Skin epidermis (tissue), 12 donors: ENCODE measurements at regions not wholly inside any gene's neighbourhood (a gene's known extent, or its start where the extent isn't known, plus 50 kb on each side); places are given as distances from the start of the nearest gene placed in this dataset.

Source experiments
- H3K27ac ChIP-seq, 21 experiments: fragments of 200-600 bp; sonication (generic) in 11 of 21; one replicate each; pipeline ENCODE4 v1.5.0; 2020; ENCODE audit warnings: mild to moderate bottlenecking in 3 of 21, inconsistent platforms in 2 of 21, moderate library complexity in 2 of 21
- H3K4me3 ChIP-seq, 7 experiments: fragments of 200-600 bp; sonication (generic) in 2 of 7; one replicate each; pipeline ENCODE4 v1.5.0; 2020; ENCODE audit warnings: inconsistent platforms in 2 of 7, mild to moderate bottlenecking in 2 of 7, moderate library complexity in 1 of 7

DNA sequence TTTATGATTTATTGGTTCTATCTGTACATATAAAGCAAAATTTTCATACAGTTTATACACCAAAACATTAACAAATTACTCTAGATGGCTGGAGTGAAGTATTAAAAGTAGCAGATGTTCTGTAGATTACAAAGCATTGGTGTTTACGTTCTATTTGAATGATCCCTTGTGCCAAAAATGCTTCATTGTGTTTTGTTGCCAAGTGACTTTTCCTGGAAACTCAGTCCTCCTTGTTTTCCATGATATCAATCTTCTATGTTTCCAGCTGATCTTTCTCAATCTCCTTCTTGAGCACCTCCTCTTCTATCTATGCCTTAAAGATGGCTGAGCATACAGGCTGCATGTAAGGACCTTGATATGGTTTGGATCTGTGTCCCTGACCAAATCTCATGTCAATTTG is 263.6 kb upstream of the CTSO start:
- Histone ChIP-seq H3K4me3 (no peak overlapping the region), H3K27ac (no peak overlapping the region)

DNA sequence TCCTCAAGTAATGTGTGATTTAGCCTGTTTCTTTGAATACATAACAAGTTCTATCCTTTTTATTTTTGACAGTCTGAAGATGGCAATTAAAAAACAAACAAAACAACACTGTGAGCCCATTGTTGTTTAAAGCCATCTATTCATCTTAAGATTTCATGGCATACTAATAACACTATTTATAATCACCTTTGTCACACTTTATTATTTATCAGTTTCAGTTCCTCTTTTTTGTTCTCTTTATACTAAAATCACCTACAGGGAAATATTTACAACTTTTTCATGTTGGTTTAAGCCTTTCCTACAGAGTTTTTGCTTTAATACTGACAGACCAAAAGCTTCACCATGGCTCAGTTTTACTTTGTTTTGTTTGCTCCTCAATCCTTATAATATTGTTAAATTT is 247.4 kb upstream of the CTSO start:
- Histone ChIP-seq H3K4me3 (no peak overlapping the region), H3K27ac (no peak overlapping the region)

DNA sequence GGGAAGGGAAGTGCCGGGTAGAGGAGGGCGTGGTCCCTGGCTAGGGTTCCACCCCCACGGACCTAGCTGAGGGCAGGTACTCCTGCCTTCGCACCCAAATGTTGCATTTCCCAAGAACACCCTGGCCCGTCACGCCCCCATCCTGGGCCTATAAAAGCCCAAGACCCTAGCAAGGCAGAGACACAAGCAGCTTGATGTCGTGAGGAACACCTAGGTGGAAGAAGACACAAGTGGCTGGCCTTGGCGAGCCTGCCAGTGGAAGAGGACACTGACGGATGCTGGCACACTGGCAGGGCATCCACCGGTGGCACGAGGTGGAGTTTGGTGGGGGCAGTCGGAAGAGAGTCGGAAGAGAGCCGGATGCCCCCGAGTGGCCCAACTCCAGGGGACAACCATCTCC is 244.8 kb upstream of the CTSO start:
- H3K27ac ChIP-seq: no peak overlapping the region
- H3K4me3 ChIP-seq: no peak overlapping the region

DNA sequence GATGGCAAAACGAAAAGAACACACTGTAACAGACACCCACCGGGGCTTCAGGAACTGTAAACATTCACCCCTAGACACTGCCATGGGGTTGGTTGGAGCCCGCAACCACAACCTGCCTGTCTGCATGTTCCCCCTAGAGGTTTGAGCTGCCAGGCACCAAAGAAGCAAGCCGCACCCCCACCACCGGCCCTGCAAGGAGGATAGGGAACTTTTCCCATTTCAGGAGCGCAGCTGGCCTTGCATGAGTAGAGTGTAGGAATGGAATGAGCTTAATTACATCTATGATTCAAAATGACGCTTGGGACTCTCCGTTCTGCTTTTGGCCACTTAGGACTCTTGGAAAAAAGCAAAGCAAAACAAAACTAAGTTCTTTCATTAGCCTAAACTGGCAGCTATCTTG is 243.6 kb upstream of the CTSO start:
- Histone ChIP-seq H3K27ac (no peak overlapping the region), H3K4me3 (no peak overlapping the region)

DNA sequence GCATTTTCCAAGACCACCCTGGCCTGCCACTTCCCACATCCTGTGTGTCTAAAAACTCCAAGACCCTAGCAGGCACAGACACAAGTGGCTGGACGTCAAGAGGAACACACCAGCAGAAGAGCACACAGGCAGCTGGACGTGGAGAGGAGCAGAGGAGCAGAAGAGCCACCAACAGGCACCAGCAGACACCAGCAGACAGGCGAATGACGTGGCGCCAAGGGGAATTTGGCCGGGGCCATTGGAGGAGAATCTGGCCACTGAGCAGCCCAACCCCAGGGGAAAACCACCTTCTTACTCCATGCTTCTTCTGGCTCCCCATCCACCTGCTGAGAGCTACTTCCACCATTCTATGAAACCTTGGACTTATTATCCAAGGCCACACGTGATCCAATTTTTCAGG is 243.1 kb upstream of the CTSO start:
- H3K27ac ChIP-seq: no peak overlapping the region
- no peak overlapping the region for H3K4me3 ChIP-seq

DNA sequence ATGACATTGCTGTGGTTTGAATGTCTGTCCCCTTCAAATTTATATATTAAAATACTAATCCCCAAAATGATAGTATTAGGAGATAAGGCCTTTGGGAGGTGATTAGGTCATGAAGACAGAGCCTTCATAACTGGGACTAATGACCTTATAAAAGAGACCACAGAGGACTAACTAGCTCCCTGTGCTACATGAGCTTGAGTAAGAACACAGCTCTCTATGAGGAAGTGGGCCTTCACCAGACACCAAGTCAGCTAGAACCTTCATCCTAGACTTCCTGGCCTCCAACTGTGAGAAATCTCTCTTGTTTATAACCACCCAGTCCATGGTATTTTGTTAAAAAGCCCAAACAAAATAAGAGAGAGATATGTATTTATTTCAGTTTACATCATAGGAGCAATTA is 242.2 kb upstream of the CTSO start:
- Histone ChIP-seq H3K27ac (no peak overlapping the region), H3K4me3 (no peak overlapping the region)

DNA sequence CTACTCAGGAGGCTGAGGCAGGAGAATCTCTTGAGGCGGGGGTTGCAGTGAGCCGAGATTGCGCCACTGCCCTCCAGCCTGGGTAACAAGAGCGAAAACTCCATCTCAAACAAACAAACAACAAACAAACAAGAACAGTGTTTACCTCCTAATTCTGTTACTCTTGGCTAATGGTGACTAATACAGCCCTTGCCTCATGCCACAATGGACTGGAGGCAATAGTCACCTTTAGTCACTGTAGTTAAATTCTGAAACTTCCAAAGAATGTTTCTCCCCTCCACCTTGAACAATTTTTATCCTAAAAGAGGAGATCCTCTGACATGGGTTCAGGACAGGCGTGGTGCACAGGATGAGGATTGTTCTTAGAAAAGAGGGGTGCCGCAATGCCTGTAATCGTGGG is 241.2 kb upstream of the CTSO start:
- H3K4me3 ChIP-seq: no peak overlapping the region
- H3K27ac ChIP-seq: peak overlapping the region in 1 of 21 experiments; percentile 6

DNA sequence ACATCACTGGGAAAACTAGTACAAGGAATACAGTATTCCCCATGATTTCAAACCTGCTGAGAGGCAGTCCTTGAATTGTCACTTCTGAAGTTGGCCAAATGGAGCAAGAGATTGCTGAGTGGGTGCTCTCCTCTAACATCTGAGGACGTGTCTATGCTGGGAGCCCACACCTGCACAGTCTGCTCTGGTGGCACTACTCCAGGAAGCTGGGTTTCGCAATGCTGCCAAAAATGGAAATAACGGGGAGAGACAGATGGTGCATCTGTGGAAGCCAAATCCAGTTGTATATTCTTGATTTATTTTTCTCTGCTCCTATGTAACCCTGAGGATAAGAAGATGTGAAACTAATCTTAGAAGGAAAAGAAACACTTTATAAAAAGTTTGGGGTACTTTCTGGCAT is 240.1 kb upstream of the CTSO start:
- Histone ChIP-seq H3K27ac (no peak overlapping the region), H3K4me3 (no peak overlapping the region)

DNA sequence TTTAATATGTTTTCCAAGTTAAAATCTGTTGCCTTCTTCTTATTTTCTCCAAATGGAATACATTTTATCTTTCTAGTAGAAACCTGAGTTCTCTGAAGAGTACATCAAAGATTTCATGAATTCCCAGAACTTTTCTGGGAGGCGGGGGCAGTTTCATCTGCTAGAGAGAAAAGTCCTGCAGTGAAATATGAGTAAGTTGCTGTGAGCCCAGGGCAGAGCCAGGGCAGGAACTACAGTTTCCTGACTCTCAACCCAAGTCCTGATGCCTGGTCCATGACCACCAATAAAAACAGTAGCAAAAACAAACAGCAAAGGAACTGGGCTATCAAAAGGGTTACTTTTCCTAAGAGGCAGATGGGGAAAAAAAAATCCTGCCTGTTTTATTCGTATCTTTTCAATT is 239.4 kb upstream of the CTSO start:
- Histone ChIP-seq H3K4me3 (no peak overlapping the region), H3K27ac (no peak overlapping the region)

DNA sequence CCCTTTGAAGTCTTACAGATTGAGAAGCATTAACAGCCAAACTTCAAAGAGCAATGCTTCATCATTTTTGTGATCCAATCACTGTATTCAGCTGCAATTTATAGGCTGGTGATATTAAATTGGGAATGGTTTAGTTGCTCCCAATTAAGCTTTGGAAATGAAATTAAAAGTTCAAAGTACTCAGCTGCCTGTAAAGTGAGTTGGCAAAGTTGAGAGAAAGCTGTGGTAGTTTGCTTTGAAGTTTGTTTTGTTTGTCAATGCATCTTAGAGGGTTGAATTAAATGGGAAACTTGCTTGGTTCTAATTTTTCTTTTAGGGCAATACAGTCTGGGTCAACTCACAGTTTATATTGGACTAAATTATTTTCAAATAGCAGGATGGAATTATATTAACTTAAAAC is 238.4 kb upstream of the CTSO start:
- Histone ChIP-seq H3K27ac (no peak overlapping the region), H3K4me3 (no peak overlapping the region)

DNA sequence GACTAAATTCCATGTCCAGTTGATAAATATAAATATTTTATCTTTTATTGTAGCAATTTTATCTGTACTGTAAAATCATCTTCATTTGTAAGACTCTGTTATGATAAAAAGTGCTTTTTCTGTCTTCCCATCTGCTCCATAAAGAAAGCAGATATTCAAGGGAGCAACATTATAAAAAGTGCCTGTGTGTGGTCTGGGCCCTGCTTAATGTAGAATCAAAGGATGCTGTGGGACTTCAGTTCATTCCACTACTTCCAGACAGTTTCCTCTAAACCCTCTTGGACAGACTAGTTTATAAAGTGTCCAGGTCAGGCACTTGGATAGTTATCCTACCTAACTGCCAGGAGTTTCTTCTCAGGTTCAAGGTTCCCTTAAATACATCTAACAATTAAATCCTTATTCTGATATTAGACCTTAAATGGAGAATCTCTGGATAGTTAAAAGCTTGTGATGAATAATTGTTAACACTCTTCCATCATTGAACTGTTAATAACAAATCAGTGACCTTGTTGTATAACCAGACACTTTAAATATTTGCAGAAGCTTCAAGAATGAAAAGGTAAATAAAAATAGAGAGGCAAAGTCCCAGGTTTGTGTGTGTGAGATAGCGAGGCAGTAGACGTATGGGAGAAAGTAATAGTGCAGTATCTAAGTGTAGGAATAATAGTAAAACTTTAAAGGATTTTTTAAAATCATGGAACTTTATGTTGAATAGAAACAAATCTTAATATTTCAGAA is 237.5 kb upstream of the CTSO start:
- no peak overlapping the region for H3K4me3 ChIP-seq
- H3K27ac ChIP-seq: no peak overlapping the region

DNA sequence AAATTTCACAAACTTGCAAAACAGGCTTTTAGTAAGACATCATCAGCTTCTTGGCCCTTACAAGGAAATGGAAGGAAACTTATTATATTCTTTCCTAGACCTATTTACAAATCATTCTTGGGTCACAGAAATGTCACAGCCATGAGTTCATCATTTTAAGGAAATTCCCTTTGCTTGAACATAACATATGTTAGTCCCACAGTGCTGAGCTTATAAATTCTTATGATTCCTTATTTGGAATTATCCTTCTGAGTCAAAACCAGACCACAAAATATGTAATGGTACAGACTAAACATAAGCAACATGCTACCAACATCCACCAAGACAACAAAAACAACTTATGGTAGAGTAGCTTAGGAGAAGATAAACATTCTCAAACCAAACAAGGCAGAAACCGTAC is 236.9 kb upstream of the CTSO start:
- Histone ChIP-seq H3K27ac (no peak overlapping the region), H3K4me3 (no peak overlapping the region)

DNA sequence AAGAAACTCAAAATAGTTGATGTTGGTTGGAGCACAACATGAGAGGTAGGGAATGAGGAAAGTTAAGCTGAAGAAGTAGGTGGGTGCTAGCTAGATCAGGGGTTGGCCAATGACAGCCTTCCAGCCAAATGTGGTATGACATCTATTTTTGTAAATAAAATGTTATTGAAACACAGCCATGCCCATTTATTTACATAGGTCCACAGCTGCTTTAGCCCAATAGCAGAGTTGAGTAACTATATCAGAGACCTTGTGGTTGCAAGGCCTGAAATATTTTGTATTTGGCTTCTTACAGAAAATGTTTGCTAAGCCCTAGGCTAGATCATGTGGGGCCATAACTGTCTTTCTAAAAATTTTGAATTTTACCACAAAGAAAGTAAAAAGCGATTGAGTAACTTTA is 234.9 kb upstream of the CTSO start:
- Histone ChIP-seq H3K4me3 (no peak overlapping the region), H3K27ac (no peak overlapping the region)

DNA sequence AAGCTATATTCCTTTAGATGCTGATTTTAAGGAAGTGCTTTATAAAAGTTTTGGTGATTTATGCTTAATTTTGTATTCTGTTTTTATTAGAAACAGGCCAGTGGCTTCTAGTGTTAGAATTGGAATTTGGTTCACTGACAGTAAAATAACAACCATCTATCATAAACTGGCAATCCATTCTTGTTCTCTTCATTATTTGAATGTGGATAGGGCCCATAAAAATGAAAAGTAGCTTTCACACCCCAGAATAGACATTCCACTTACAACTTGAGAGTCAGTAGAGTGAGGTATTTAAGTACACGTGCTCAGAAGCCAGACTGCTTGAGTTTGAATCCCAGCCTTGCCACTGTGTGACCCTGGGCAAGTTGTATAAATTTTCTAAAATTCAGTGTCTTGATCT is 232.4 kb upstream of the CTSO start:
- Histone ChIP-seq H3K27ac (no peak overlapping the region), H3K4me3 (no peak overlapping the region)

DNA sequence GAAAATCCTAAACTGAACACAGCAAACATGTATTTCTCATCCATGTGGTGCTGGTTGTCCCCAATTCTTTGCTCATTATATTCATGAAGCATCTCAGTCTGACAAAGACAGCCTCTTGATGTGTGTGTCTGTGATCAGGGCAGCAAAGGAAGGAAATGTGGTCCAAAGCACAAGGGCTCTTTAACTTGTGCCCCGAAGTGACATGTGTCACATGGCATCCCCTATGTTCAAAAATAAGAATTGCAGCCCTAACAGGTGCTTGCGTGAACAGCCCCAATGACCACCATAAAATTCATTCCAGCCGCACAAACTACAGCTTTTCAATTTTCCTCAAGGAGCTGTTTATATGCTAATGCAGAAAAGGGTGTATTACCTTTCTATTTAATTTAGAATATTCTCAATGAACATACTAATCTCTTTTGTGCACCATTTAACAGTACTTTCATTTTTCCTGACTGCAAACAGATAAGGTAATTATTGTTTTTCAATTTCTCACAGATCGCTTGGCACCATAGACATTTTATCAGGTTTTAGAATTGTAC is 231.9 kb upstream of the CTSO start:
- H3K4me3 ChIP-seq: no peak overlapping the region
- H3K27ac ChIP-seq: no peak overlapping the region

DNA sequence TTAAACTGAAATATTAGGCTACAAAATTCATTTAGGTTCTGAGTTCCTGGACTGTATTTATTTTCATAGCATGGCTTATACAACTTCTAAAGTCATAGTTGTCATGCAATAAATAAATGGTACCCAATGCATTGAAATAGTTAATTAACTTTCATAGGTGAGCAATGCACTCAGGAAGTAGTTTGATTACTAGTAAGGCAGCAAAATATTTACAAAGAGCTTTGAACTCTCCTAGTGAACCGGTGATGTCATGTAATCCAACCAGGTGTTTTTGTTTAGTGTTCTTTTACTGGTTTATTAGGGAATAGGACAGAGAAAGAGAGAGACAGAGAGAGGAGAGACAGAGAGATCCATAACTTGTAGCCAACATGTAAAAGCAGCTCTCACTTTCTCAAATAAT is 228.6 kb upstream of the CTSO start:
- H3K4me3 ChIP-seq: no peak overlapping the region
- no peak overlapping the region for H3K27ac ChIP-seq

DNA sequence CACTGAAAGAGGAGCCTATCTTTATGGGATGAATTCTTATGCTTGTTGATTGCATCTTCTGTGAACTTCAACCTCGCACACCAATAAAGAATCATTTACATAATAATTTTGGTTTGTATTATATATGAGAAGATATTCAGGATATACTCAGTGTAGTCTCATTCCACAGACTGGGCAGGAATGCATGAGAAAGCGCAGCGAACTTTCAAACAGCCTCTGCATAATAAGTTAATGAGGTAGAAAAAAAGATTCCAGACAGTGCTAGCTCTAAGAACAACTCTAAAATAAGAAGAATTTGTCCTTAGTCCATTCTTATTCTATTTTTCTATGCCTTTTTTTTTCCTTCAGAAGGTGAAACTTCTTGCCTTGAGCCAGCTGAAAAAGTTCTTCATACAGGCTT is 224.3 kb upstream of the CTSO start:
- no peak overlapping the region for H3K27ac ChIP-seq
- no peak overlapping the region for H3K4me3 ChIP-seq

DNA sequence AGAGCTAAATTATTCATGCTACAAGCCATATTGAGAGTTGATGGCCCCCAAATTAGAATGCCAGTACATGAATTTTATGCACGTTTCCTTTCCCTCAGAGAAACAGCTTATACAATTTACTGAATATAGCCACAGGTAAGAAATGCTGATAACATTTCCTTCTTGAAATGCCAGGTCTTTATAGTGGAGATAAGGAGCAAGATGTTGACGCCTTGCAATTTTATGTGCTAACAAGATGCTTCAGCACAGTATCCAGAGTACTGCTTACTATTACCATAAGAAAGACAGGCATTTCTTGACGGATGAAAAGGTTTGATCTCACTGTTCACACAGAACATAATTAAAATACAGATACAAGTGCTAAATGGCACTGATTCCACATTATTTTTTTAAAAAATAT is 223.2 kb upstream of the CTSO start:
- no peak overlapping the region for H3K27ac ChIP-seq
- no peak overlapping the region for H3K4me3 ChIP-seq

DNA sequence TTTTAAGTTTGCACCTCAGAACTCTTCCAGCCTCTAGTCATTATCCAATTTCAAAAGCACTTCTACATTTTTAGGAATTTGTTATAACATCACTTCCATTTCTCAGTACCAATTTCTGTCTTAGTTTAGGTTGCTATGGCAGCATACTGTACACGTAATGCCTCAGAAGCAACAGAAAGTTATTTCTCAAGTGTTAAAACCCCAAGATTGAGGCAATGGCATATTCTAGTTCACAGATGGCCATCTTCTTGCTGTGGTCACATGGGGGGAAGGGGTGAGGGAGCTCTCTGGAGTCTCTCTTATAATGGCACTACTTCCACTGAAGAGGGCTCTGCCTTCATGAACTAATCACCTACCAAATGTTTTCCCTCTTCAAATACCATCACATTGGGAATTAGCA is 220.3 kb upstream of the CTSO start:
- Histone ChIP-seq H3K4me3 (no peak overlapping the region), H3K27ac (no peak overlapping the region)

DNA sequence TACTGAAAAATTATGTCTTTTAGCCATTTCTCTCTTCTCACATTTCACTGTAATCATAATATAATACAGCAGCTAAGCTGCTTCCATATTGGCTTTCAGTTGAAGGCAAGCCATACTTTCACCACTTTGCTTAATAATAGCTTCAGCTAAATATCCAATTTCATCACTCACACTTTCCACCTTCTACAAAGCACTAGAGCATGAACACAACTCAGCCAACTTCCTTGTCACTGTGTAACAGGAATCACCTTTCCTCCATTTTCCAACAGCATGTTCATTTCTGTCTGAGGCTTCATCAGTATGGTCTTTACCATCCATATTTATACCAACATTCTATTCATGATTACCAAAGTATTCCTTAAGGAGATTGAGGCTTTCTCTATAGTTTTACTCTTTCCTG is 219.8 kb upstream of the CTSO start:
- no peak overlapping the region for H3K4me3 ChIP-seq
- H3K27ac ChIP-seq: no peak overlapping the region

DNA sequence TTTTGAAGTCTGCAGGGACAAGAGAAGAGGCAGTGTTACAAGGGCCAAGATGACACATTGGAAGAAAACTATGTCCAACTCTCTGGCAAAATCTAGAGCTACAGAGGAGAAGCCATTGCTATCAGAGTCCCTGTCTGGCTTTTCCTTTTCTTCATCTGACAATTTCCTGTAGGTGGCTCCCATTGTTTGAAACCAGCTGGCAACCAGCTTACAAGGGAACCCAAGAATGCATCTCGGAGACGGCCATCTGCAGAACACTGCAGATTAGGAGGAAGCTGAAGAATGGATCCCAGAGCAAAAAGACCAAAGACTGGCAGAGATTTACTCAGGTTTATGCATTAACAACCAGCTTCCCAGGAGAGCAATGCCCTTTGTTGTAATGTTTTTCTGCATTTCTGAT is 216.2 kb upstream of the CTSO start:
- Histone ChIP-seq H3K4me3 (no peak overlapping the region), H3K27ac (peak overlapping the region in 2 of 21 experiments; percentile 5 to 35)

DNA sequence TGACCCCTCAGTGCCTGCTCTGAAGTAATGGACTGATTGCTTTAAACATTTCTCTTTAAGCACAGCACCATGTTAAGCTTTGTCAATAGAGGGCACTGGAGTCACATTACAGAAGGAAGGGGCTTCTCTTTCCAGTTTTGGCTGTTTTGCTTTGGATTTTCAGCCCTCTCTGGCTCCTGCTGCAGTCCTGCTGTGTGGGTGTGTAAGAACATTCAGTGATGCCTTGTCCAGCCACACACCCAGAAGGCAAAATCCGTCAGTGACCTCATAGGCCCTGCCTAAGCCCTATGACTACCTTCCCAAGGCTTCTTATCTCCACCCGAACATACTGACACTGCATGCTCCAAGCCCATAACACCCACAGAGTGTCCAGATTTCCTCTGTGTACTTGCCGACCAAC is 215.3 kb upstream of the CTSO start:
- Histone ChIP-seq H3K4me3 (no peak overlapping the region), H3K27ac (no peak overlapping the region)
